Small intestine (tissue), 7 donors: ENCODE measurements at regions not wholly inside any gene's neighbourhood (a gene's known extent, or its start where the extent isn't known, plus 50 kb on each side); places are given as distances from the start of the nearest gene placed in this dataset.
"Not testable (repeated sequence)": the region's sequence is repeated elsewhere in the genome, so short reads cannot be mapped to it uniquely, and the experiment has no call there.

Experiments
- DNase-seq, 2 donors: peaks; one replicate each; pipeline versions ENCODE4 v3.0.0 to v3.0.0-alpha.2; 2013
- FAIRE-seq: peaks from 2 replicates; lab custom pipeline; 2012; peaks lifted over from hg19 to GRCh38; lab: Jason Lieb, UNC
- H3K27ac ChIP-seq, 3 donors: one replicate each; pipeline ENCODE4 v1.5.1; 2013; ENCODE audit warnings: low read length in 2 of 3, mild to moderate bottlenecking in 2 of 3, control low read depth in 1 of 3, inconsistent platforms in 1 of 3, low read depth in 1 of 3, moderate library complexity in 1 of 3
- H3K27me3 ChIP-seq, 3 donors: one replicate each; pipeline ENCODE4 v1.6.1; 2013; ENCODE audit warnings: low read length in 3 of 3, inconsistent platforms in 1 of 3; ENCODE audit not compliant: control insufficient read depth in 3 of 3, insufficient read depth in 3 of 3
- H3K36me3 ChIP-seq, 3 donors: one replicate each; pipeline ENCODE4 v1.6.1; 2013; ENCODE audit warnings: low read length in 3 of 3, inconsistent platforms in 1 of 3, low read depth in 1 of 3, mild to moderate bottlenecking in 1 of 3, moderate library complexity in 1 of 3; ENCODE audit not compliant: control insufficient read depth in 3 of 3, insufficient read depth in 2 of 3
- H3K4me1 ChIP-seq, 3 donors: one replicate each; pipeline ENCODE4 v1.6.1; 2013; ENCODE audit warnings: low read length in 2 of 3, inconsistent platforms in 1 of 3, low read depth in 1 of 3, mild to moderate bottlenecking in 1 of 3, moderate library complexity in 1 of 3; ENCODE audit not compliant: control insufficient read depth in 3 of 3, insufficient read depth in 2 of 3
- H3K4me3 ChIP-seq, 3 donors: one replicate each; pipeline ENCODE4 v1.5.1; 2013; ENCODE audit warnings: low read length in 3 of 3, control low read depth in 1 of 3, inconsistent platforms in 1 of 3, low read depth in 1 of 3, mild to moderate bottlenecking in 1 of 3, moderate library complexity in 1 of 3
- H3K9me3 ChIP-seq, 2 donors: one replicate each; pipeline ENCODE4 v1.6.1; 2013; ENCODE audit warnings: low read depth in 1 of 2, low read length in 1 of 2; ENCODE audit not compliant: control insufficient read depth in 2 of 2, insufficient read depth in 1 of 2
- WGBS, 3 donors: extraction: QIAGEN DNeasy Blood & Tissue Kit; methylation state at CpG; one replicate each; pipeline ENCODE4 v1.1.7; 2013; 5-methylcytosine and 5-hydroxymethylcytosine counted together
- donor health status: healthy with polysubstance abuse.
- donor health status: control.
- donor health status: control.
- donor health status: Bipolar disorder and iron deficiency.
- donor health status: healthy.

GRCh38 chr14:81767266-81767995 is 233.8 kb upstream of the SEL1L start:
- H3K4me3 ChIP-seq = no peak overlapping the region
- no peaks in the 10 kb centered on the region for H3K36me3 ChIP-seq
- H3K9me3 ChIP-seq = no peaks in the 10 kb centered on the region
- FAIRE-seq (no peak), DNase-seq (no peak)
- no peaks in the 10 kb centered on the region for H3K4me1 ChIP-seq
- WGBS, 3 donors = 86 to 90% (median 89%) methylated on average over 2 of the region's 2 CpGs
- no peak overlapping the region for H3K27ac ChIP-seq
- H3K27me3 ChIP-seq = no peaks in the 10 kb centered on the region

GRCh38 chr14:81771651-81772275 is 238.1 kb upstream of the SEL1L start:
- Histone ChIP-seq H3K27me3 (no peaks in the 10 kb centered on the region), H3K9me3 (no peaks in the 10 kb centered on the region), H3K36me3 (no peaks in the 10 kb centered on the region), H3K4me3 (no peak overlapping the region), H3K27ac (no peak overlapping the region), H3K4me1 (no peaks in the 10 kb centered on the region)
- no peak for FAIRE-seq
- DNase-seq = peak in 1 of 2 donors; percentile 39

DNA sequence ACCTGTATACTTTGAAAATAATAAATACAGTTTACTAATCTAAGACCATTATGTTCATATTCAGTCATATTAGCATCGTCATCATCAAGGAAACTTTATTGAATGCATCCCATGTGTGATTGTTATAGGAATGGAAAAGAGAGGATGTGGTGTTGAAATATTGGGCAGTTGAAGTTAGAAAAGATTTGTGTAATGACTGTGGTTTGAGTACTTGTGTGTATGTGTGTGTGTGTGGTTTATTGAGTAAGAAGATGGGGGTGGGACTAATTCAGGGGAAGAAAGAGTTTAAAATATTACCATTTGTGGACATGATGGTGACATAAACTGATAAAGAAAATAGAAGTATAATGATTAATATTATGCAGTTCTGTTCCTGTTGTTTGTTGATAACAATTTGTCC is 238.7 kb upstream of the SEL1L start:
- H3K36me3 ChIP-seq = no peaks in the 10 kb centered on the region

GRCh38 chr14:81776531-81776930 is 242.9 kb upstream of the SEL1L start:
- no peak overlapping the region for H3K4me3 ChIP-seq
- H3K4me1 ChIP-seq = no peaks in the 10 kb centered on the region
- H3K27ac ChIP-seq = no peak overlapping the region
- H3K36me3 ChIP-seq = no peaks in the 10 kb centered on the region
- WGBS, 3 donors = 90 to 93% (median 92%) methylated on average over 2 of the region's 2 CpGs
- no peaks in the 10 kb centered on the region for H3K27me3 ChIP-seq
- FAIRE-seq (no peak), DNase-seq (no peak)
- peaks cover 0 to 3% of the 10 kb centered on the region in 2 donors for H3K9me3 ChIP-seq

More for the DNA sequence above, 238.7 kb upstream of the SEL1L start:
- Histone ChIP-seq H3K9me3 (no peaks in the 10 kb centered on the region), H3K4me3 (no peak overlapping the region), H3K27ac (no peak overlapping the region), H3K27me3 (no peaks in the 10 kb centered on the region), H3K4me1 (no peaks in the 10 kb centered on the region)
- 87 to 89% (median 89%) methylated on average over 1 of the region's 1 CpG for WGBS, 3 donors
- DNase-seq = no peak
- no peak for FAIRE-seq

GRCh38 chr14:81781798-81782197 is 248.1 kb upstream of the SEL1L start:
- H3K36me3 ChIP-seq, H3K9me3 ChIP-seq, H3K4me3 ChIP-seq, H3K27me3 ChIP-seq, FAIRE-seq, DNase-seq, H3K27ac ChIP-seq, H3K4me1 ChIP-seq: not testable (repeated sequence)
- WGBS, 3 donors = 65 to 70% (median 66%) methylated on average over 7 of the region's 7 CpGs

DNA sequence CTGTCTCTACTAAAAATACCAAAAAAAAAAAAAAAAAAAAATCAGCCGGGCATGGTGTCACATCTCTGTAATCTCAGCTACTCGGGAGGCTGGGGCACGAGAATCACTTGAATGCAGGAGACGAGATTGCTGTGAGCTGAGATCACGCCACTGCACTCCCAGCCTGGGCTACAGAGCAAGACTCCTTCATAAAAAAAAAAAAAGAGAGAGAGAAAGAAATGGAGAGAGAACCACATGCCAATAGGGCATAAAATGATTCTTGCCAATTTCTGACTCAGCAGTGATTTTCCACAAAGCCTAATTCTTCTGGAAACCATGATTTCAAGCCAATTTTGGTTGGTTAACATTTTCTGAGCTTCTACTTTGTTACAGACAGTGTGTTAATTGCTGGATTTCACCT is 250.4 kb upstream of the SEL1L start:
- no peaks in the 10 kb centered on the region for H3K36me3 ChIP-seq
- H3K9me3 ChIP-seq = peaks cover 0 to 6% of the 10 kb centered on the region in 2 donors
- no peak for FAIRE-seq
- H3K4me3 ChIP-seq = no peak overlapping the region
- no peaks in the 10 kb centered on the region for H3K4me1 ChIP-seq
- no peak overlapping the region for H3K27ac ChIP-seq
- 84 to 92% (median 90%) methylated on average over 4 to 5 of the region's 5 CpGs for WGBS, 3 donors
- no peak for DNase-seq
- no peaks in the 10 kb centered on the region for H3K27me3 ChIP-seq

DNA sequence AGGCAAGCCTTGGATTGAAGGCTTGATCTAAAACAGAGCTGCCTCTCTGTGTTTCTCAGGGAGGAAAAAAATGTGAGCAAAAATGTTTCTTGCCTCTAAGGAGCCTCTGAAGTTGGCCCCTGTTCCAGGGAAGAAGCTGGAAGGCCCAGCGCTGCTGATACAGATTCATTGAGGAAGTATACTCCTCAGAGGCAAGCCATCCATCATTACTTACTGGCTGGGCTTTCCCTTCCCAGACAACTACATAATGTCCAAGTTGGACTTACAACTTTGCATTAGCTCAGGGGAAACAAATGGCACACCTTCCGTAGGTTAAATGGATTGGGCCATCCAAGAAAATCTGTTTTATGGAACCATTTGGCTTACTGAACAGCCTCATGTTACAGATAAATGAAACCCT is 263.7 kb upstream of the SEL1L start:
- H3K36me3 ChIP-seq = no peaks in the 10 kb centered on the region
- no peaks in the 10 kb centered on the region for H3K9me3 ChIP-seq
- no peak overlapping the region for H3K4me3 ChIP-seq
- FAIRE-seq (no peak), DNase-seq (no peak)
- no peaks in the 10 kb centered on the region for H3K27me3 ChIP-seq
- WGBS, 3 donors = 58 to 95% (median 74%) methylated on average over 2 of the region's 2 CpGs
- no peak overlapping the region for H3K27ac ChIP-seq
- no peaks in the 10 kb centered on the region for H3K4me1 ChIP-seq

DNA sequence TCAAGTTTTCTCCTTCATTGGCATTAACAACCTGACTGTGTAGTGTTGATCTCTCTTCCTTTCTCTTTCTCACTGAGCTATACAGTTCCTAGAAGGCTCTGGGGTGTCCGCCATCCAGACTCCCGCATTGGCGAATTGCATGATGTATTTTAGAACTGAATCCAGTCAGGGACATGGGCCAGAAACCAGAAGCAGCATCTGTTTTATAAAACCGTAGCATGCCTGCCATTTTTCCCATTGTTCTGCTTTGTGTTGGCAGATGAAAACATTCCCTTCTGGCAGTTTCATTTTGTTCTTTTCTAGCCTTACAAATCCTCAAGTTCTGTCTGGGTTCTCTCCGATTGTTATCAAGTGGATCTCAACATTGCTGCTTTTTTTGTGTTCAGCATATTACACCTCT is 268.3 kb upstream of the SEL1L start:
- H3K4me3 ChIP-seq = no peak overlapping the region
- no peaks in the 10 kb centered on the region for H3K4me1 ChIP-seq
- peak in 1 of 2 donors; percentile 3 for DNase-seq
- no peaks in the 10 kb centered on the region for H3K27me3 ChIP-seq
- no peaks in the 10 kb centered on the region for H3K36me3 ChIP-seq
- 81 to 94% (median 85%) methylated on average over 5 of the region's 5 CpGs for WGBS, 3 donors
- no peak for FAIRE-seq
- H3K27ac ChIP-seq = no peak overlapping the region
- H3K9me3 ChIP-seq = no peaks in the 10 kb centered on the region
